ENCODE measurements at regions not wholly inside any gene's neighbourhood (a gene's known extent, or its start where the extent isn't known, plus 50 kb on each side); places are given as distances from the start of the nearest gene placed in this dataset.

DNA sequence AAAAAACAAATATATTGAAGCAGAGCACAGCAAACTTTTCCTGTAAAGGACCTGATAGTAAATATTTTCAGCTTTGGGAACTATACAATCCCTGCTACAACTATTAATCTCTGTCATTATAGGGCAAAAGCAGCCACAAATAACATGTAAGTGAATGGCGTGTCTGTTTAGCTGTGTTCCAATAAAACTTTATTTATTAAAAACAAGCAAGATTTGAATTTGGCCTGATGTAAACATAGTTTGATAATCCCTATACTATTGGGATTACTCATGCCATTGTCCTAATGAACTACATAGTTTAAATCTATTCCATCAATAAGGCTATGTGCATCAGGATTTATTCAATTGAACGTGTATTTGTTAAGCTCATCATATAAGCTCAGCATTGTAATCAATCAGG is 286.8 kb upstream of the CNTN6 start (continued):
- TF ChIP-seq BRCA1 (IDR thresholded peaks at IDR 0.05; ENCODE audit: low read depth, low read length): no peak
- TF ChIP-seq SP4 (IDR thresholded peaks at IDR 0.05; ENCODE audit: low read length): no peak
- no peak for TF ChIP-seq POLR2AphosphoS5 (IDR thresholded peaks at IDR 0.05; ENCODE audit: low read depth, low read length)
- no peak for TF ChIP-seq NRF1 (IDR thresholded peaks at IDR 0.05; ENCODE audit: low read depth, low read length)
- TF ChIP-seq CBX8 (IDR thresholded peaks at IDR 0.05; ENCODE audit: borderline replicate concordance, low read depth, low read length): no peak
- TF ChIP-seq SRF (IDR thresholded peaks at IDR 0.05; ENCODE audit: low read depth, low read length): no peak
- TF ChIP-seq TEAD4 (IDR thresholded peaks at IDR 0.05; ENCODE audit: low read depth, low read length): no peak

All from H1 (cell line).